ENCODE measurements at regions not wholly inside any gene's neighbourhood (a gene's known extent, or its start where the extent isn't known, plus 50 kb on each side); places are given as distances from the start of the nearest gene placed in this dataset.
"Not testable (repeated sequence)": the region's sequence is repeated elsewhere in the genome, so short reads cannot be mapped to it uniquely, and the experiment has no call there.

- Mint-ChIP-seq H3K36me3 (no peaks in the 10 kb centered on the region), H3K4me1 (no peaks in the 10 kb centered on the region), H3K4me3 (no peak overlapping the region), H3K27me3 (peaks cover 12% of the 10 kb centered on the region), H3K9me3 (no peaks in the 10 kb centered on the region), H3K27ac (no peak overlapping the region)
- no peak for DNase-seq
Measured at GRCh38 chr9:85487872-85488271, 253.9 kb downstream of the AGTPBP1 start.

GRCh38 chr9:85484235-85484634 lies 257.5 kb downstream of the AGTPBP1 start:
- Mint-ChIP-seq H3K4me1 (no peaks in the 10 kb centered on the region), H3K27me3 (peaks cover 4% of the 10 kb centered on the region), H3K36me3 (no peaks in the 10 kb centered on the region)

DNA sequence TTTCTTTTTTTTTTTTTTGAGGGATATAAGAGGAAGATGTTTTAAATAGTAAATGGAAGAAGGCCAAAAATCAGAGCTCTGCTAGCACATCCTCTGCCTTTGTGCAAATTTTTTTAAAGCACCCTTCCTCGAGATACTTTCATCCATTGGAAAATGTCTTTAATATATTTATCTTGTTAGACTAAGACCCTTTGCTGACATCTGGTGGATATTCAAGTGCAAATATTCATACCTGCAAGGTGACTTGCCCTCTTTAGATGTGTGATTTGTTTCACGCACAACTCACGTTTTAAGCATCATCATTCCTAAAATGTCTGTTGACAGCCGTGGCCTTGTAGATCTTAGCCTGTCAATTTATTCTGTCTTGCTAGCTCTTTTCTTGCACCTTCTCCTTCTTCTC lies 258.5 kb downstream of the AGTPBP1 start:
- no peak overlapping the region for H3K27ac Mint-ChIP-seq
- H3K36me3 Mint-ChIP-seq, result no peaks in the 10 kb centered on the region
- H3K4me1 Mint-ChIP-seq, result no peaks in the 10 kb centered on the region
- DNase-seq, result no peak
- H3K4me3 Mint-ChIP-seq, result no peak overlapping the region
- H3K9me3 Mint-ChIP-seq, result no peaks in the 10 kb centered on the region
- H3K27me3 Mint-ChIP-seq, result peaks cover 4% of the 10 kb centered on the region

More at GRCh38 chr9:85484235-85484634, 257.5 kb downstream of the AGTPBP1 start:
- H3K4me3 Mint-ChIP-seq, result no peak overlapping the region
- no peaks in the 10 kb centered on the region for H3K9me3 Mint-ChIP-seq
- no peak overlapping the region for H3K27ac Mint-ChIP-seq
- DNase-seq, result no peak

GRCh38 chr9:85479305-85479704 lies 262.4 kb downstream of the AGTPBP1 start:
- Mint-ChIP-seq H3K4me1 (no peaks in the 10 kb centered on the region), H3K27ac (no peak overlapping the region), H3K27me3 (peaks cover 4% of the 10 kb centered on the region), H3K4me3 (no peak overlapping the region), H3K9me3 (peaks cover 4% of the 10 kb centered on the region), H3K36me3 (no peaks in the 10 kb centered on the region)
- no peak for DNase-seq

GRCh38 chr9:85478847-85479246 lies 262.9 kb downstream of the AGTPBP1 start:
- H3K27ac Mint-ChIP-seq, result no peak overlapping the region
- H3K9me3 Mint-ChIP-seq, result peaks cover 5% of the 10 kb centered on the region
- peaks cover 4% of the 10 kb centered on the region for H3K27me3 Mint-ChIP-seq
- H3K4me1 Mint-ChIP-seq, result no peaks in the 10 kb centered on the region
- no peak overlapping the region for H3K4me3 Mint-ChIP-seq
- H3K36me3 Mint-ChIP-seq, result no peaks in the 10 kb centered on the region
- DNase-seq, result no peak

- H3K4me3 Mint-ChIP-seq, H3K9me3 Mint-ChIP-seq, H3K27me3 Mint-ChIP-seq, H3K4me1 Mint-ChIP-seq, DNase-seq, H3K36me3 Mint-ChIP-seq, H3K27ac Mint-ChIP-seq: not testable (repeated sequence)
Measured at GRCh38 chr9:85474896-85475295, 266.9 kb downstream of the AGTPBP1 start.

DNA sequence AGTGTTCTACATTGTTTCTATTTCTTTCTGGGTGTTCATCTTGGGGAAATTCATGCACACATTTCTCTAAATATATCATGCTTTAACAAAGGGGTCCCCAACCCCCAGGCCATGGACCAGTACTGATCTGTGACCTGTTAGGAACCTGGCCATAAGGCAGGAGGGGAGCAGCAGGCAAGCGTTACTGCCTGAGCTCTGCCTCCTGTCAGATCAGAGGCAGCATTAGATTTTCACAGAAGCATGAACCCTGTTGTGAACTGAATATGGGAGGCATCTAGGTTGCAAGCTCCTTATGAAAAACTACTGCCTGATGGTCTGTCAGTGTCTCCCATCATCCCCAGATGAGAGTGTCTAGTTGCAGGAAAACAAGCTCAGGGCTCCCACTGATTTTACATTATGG lies 270.0 kb downstream of the AGTPBP1 start:
- Mint-ChIP-seq H3K4me3 (no peak overlapping the region), H3K27ac (no peak overlapping the region), H3K36me3 (no peaks in the 10 kb centered on the region), H3K9me3 (peaks cover 5% of the 10 kb centered on the region), H3K27me3 (peaks cover 4% of the 10 kb centered on the region), H3K4me1 (no peaks in the 10 kb centered on the region)
- DNase-seq, result no peak

GRCh38 chr9:85469041-85469440 lies 272.7 kb downstream of the AGTPBP1 start:
- Mint-ChIP-seq H3K4me3 (no peak overlapping the region), H3K27me3 (peaks cover 4% of the 10 kb centered on the region), H3K9me3 (no peaks in the 10 kb centered on the region), H3K4me1 (no peaks in the 10 kb centered on the region), H3K36me3 (no peaks in the 10 kb centered on the region), H3K27ac (no peak overlapping the region)
- DNase-seq, result no peak

DNA sequence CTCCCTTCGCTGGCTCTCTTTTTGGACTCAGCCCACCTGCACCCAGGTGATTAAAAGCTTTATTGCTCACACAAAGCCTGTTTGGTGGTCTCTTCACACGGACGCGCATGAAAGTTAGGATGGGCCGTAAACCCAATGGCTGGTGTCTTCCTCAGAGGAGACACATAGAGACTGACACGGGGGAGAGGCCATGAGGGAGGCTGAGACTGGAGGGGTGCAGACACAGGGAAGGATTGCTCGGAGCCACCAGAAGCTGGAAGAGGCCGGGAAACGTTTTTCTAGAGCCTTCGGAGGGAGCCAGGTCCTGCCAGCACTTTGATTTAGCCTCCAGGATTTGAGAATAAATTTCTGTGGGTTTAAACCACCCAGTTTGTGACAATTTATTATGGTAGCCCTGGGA lies 274.9 kb downstream of the AGTPBP1 start:
- no peak overlapping the region for H3K27ac Mint-ChIP-seq
- no peak overlapping the region for H3K4me3 Mint-ChIP-seq
- no peaks in the 10 kb centered on the region for H3K4me1 Mint-ChIP-seq
- no peaks in the 10 kb centered on the region for H3K36me3 Mint-ChIP-seq
- H3K9me3 Mint-ChIP-seq, result no peaks in the 10 kb centered on the region
- peaks cover 4% of the 10 kb centered on the region for H3K27me3 Mint-ChIP-seq
- no peak for DNase-seq

DNA sequence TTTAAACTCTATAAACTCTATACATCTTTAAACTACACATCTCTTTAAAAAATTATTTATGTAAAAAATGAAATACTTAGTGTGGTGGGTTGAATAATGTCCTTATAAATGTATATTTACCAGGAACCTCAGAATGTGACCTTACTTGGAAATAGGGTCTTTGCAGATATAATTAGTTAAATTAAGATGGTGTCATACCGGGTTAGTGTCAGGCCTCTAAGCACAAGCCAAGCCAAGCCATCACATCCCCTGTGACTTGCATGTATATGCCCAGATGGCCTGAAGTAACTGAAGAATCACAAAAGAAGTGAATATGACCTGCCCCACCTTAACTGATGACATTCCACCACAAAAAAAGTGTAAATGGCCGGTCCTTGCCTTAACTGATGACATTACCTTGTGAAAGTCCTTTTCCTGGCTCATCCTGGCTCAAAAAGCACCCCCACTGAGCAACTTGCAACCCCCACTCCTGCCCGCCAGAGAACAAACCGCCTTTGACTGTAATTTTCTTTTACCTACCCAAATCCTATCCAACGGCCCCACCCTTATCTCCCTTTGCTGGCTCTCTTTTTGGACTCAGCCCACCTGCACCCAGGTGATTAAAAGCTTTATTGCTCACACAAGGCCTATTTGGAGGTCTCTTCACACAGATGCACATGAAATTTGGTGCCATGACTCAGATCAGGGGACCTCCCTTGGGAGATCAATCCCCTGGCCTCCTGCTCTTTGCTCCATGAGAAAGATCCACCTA lies 283.5 kb downstream of the AGTPBP1 start:
- H3K27ac Mint-ChIP-seq, H3K4me3 Mint-ChIP-seq, H3K36me3 Mint-ChIP-seq, H3K27me3 Mint-ChIP-seq, H3K9me3 Mint-ChIP-seq, DNase-seq, H3K4me1 Mint-ChIP-seq: not testable (repeated sequence)

- Mint-ChIP-seq H3K9me3 (no peaks in the 10 kb centered on the region), H3K4me1 (no peaks in the 10 kb centered on the region), H3K36me3 (no peaks in the 10 kb centered on the region), H3K4me3 (no peak overlapping the region), H3K27ac (no peak overlapping the region), H3K27me3 (peaks cover 26% of the 10 kb centered on the region)
- no peak for DNase-seq
Measured at GRCh38 chr9:85453850-85454249, 287.9 kb downstream of the AGTPBP1 start.

DNA sequence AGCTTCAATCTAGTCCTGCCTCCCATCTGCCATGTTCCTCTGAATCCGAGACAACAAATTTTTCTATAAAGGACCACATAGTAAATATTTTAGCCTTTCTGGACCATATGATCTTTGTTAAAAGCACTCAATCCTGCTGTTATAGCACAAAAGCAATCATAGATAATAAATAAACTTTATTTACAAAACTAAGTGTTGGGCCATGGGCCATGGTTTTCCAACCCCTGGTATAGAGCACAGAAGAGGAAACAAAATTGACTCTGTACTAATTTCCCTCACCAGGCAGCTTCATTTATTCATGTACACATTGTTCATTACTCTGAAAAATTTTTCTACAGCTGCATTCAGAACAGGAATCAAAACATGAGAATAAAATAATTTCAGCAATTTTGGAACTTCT lies 288.9 kb downstream of the AGTPBP1 start:
- Mint-ChIP-seq H3K4me1 (no peaks in the 10 kb centered on the region), H3K36me3 (no peaks in the 10 kb centered on the region), H3K4me3 (no peak overlapping the region), H3K9me3 (no peaks in the 10 kb centered on the region), H3K27me3 (peaks cover 26% of the 10 kb centered on the region), H3K27ac (no peak overlapping the region)
- DNase-seq, result no peak

DNA sequence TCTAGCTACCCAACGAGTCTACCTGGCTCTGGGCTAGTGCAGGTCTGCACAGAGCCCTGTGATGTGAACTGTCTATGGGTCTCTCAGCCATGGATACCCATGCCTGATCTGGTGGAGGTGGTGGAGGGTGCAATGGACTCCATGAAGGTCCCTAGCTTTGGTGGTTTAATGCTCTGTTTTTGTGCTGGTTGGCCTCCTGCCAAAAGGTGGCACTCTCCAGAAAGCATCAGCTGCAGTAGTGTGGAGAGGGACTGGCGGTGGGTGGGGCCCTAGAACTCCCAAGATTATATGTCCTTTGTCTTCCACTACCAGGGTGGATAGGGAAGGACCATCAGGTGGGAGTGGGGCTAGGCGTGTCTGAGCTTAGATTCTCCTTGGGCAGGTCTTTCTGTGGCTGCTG lies 290.1 kb downstream of the AGTPBP1 start:
- Mint-ChIP-seq H3K9me3 (peaks cover 4% of the 10 kb centered on the region), H3K27ac (no peak overlapping the region), H3K4me3 (no peak overlapping the region), H3K4me1 (no peaks in the 10 kb centered on the region), H3K27me3 (peaks cover 26% of the 10 kb centered on the region), H3K36me3 (no peaks in the 10 kb centered on the region)
- no peak for DNase-seq

GRCh38 chr9:85445887-85446286 lies 295.9 kb downstream of the AGTPBP1 start:
- Mint-ChIP-seq H3K27ac (no peak overlapping the region), H3K27me3 (peaks cover 11% of the 10 kb centered on the region), H3K4me3 (no peak overlapping the region), H3K9me3 (peaks cover 4% of the 10 kb centered on the region), H3K36me3 (no peaks in the 10 kb centered on the region), H3K4me1 (no peaks in the 10 kb centered on the region)
- no peak for DNase-seq

GRCh38 chr9:85444243-85444642 lies 297.5 kb downstream of the AGTPBP1 start:
- Mint-ChIP-seq H3K36me3 (no peaks in the 10 kb centered on the region), H3K27ac (no peak overlapping the region), H3K9me3 (peaks cover 4% of the 10 kb centered on the region), H3K27me3 (peaks cover 7% of the 10 kb centered on the region), H3K4me1 (no peaks in the 10 kb centered on the region), H3K4me3 (no peak overlapping the region)
- DNase-seq, result no peak

DNA sequence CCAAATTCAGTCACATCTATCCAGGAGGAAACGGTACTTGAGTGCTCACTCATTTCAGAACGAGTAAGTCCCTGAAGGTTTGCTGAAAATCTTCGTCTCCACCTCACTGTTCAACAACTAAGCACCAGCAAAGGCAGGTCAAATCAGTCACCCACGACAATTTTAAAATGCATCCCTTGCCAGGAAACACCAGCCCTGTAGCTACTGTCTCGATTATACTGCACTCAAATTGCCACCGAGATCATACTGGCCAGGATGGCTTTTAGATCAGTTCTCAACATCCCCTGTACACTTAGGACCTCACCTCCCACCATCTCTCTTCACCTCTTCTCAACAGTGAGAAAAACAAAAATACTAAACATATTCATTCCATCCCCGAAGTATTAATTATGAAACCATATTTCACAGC lies 298.6 kb downstream of the AGTPBP1 start:
- H3K36me3 Mint-ChIP-seq, result no peaks in the 10 kb centered on the region

More for the DNA sequence above, 298.6 kb downstream of the AGTPBP1 start:
- DNase-seq, result no peak
- peaks cover 4% of the 10 kb centered on the region for H3K9me3 Mint-ChIP-seq
- peaks cover 3% of the 10 kb centered on the region for H3K27me3 Mint-ChIP-seq
- H3K4me1 Mint-ChIP-seq, result no peaks in the 10 kb centered on the region
- H3K27ac Mint-ChIP-seq, result no peak overlapping the region
- no peak overlapping the region for H3K4me3 Mint-ChIP-seq

Measured in activated naive CD8-positive, alpha-beta T cell treated with anti-CD3 and anti-CD28 coated beads for 36 hours (primary cell).